Activated CD4-positive, alpha-beta T cell treated with anti-CD3 and anti-CD28 coated beads for 48 hours (primary cell): ENCODE measurements at regions not wholly inside any gene's neighbourhood (a gene's known extent, or its start where the extent isn't known, plus 50 kb on each side); places are given as distances from the start of the nearest gene placed in this dataset.

ENCODE experiments used
- DNase-seq: peaks from one replicate; pipeline ENCODE4 v3.0.0-alpha.2; 2020

- DNase-seq: no peak
Observed at GRCh38 chr3:184659797-184660301, 52.0 kb downstream of the MAGEF1 start.

GRCh38 chr3:184658223-184658928 is 53.5 kb downstream of the MAGEF1 start:
- DNase-seq: no peak

GRCh38 chr3:184656829-184657681 is 54.8 kb downstream of the MAGEF1 start:
- DNase-seq: peak; percentile 61

GRCh38 chr3:184656458-184656828 is 55.4 kb downstream of the MAGEF1 start:
- DNase-seq: no peak

GRCh38 chr3:184655597-184655996 is 56.3 kb downstream of the MAGEF1 start:
- no peak for DNase-seq

GRCh38 chr3:184654375-184654774 is 57.5 kb downstream of the MAGEF1 start:
- no peak for DNase-seq

- no peak for DNase-seq
Observed at GRCh38 chr3:184652465-184652864, 59.4 kb downstream of the MAGEF1 start.

- no peak for DNase-seq
Observed at GRCh38 chr3:184651904-184652303, 60.0 kb downstream of the MAGEF1 start.

- DNase-seq: no peak
Observed at GRCh38 chr3:184648636-184649035, 63.2 kb downstream of the MAGEF1 start.

GRCh38 chr3:184647405-184647936 is 64.4 kb downstream of the MAGEF1 start:
- no peak for DNase-seq

- no peak for DNase-seq
Observed at GRCh38 chr3:184645336-184645735, 66.5 kb downstream of the MAGEF1 start.

- no peak for DNase-seq
Observed at GRCh38 chr3:184643442-184643841, 68.4 kb downstream of the MAGEF1 start.

- DNase-seq: no peak
Observed at GRCh38 chr3:184642631-184643285, 69.1 kb downstream of the MAGEF1 start.

- DNase-seq: no peak
Observed at GRCh38 chr3:184641430-184641829, 70.4 kb downstream of the MAGEF1 start.

- no peak for DNase-seq
Observed at GRCh38 chr3:184639351-184639750, 72.5 kb downstream of the MAGEF1 start.

GRCh38 chr3:184637705-184638104 is 74.2 kb downstream of the MAGEF1 start:
- DNase-seq: no peak

- peak; percentile 67 for DNase-seq
Observed at GRCh38 chr3:184636741-184637316, 75.0 kb downstream of the MAGEF1 start.

GRCh38 chr3:184635774-184636173 is 74.2 kb downstream of the EPHB3 start:
- no peak for DNase-seq

- DNase-seq: no peak
Observed at GRCh38 chr3:184635126-184635525, 73.5 kb downstream of the EPHB3 start.

- no peak for DNase-seq
Observed at GRCh38 chr3:184633237-184633579, 71.6 kb downstream of the EPHB3 start.

GRCh38 chr3:184632551-184633236 is 71.1 kb downstream of the EPHB3 start:
- DNase-seq: no peak
